ENCODE measurements at regions not wholly inside any gene's neighbourhood (a gene's known extent, or its start where the extent isn't known, plus 50 kb on each side); places are given as distances from the start of the nearest gene placed in this dataset.

- no peak overlapping the region for H3K4me3 Mint-ChIP-seq
- peaks cover 5% of the 10 kb centered on the region for H3K36me3 Mint-ChIP-seq (ENCODE audit: low read depth)
- H3K27ac Mint-ChIP-seq: no peak overlapping the region
- Histone ChIP-seq H3K27ac (ENCODE audit: low read depth, low read length) (no peak overlapping the region), H3K9me3 (ENCODE audit: control insufficient read depth, low read length) (peaks cover 13% of the 10 kb centered on the region), H3K27me3 (ENCODE audit: control insufficient read depth, insufficient read depth, low read length, poor library complexity, severe bottlenecking) (no peaks in the 10 kb centered on the region), H3K4me3 (ENCODE audit: low read length) (no peak overlapping the region), H3K4me1 (ENCODE audit: control insufficient read depth, insufficient read depth, low read length) (no peaks in the 10 kb centered on the region), H3K9ac (ENCODE audit: extremely low read depth, low read length, poor library complexity, severe bottlenecking) (no peak overlapping the region), H3K36me3 (ENCODE audit: control insufficient read depth, insufficient read depth, low read length) (no peaks in the 10 kb centered on the region)
- no peak for DNase-seq
- peaks cover 24% of the 10 kb centered on the region for H3K9me3 Mint-ChIP-seq
- TF ChIP-seq CTCF (conservative IDR thresholded peaks at IDR 0.05): no peak
- H3K27me3 Mint-ChIP-seq (ENCODE audit: insufficient read depth): no peaks in the 10 kb centered on the region
- peaks cover 11% of the 10 kb centered on the region for H3K4me1 Mint-ChIP-seq
- WGBS, 2 experiments (ENCODE audit: insufficient coverage in 1 of 2, insufficient read length in 1 of 2): 92% methylated on average over 3 of the region's 3 CpGs; no CpG with 5 or more reads in 1 of the 2 experiments
Measured at GRCh38 chr5:96035796-96036195, 74.1 kb upstream of the ELL2 start.

DNA sequence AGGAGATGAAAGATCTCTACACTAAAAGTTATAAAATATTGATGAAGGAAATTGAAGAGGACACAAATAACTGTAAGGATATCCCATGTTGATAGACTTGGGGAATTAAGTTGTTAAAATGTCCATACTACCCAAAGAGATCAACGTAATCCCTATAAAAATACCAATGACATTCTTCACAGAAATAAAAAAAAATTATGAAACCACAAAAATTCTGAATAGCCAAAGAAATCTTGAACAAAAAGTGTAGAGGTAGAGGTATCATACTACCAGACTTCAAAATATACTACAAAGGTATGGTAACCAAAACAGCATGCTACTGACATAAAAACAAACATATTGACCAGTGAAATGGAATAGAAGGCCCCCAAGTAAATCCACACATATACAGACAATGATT is 71.5 kb upstream of the ELL2 start:
- no peaks in the 10 kb centered on the region for H3K36me3 Mint-ChIP-seq (ENCODE audit: low read depth)
- Histone ChIP-seq H3K9me3 (ENCODE audit: control insufficient read depth, low read length) (peaks cover 13% of the 10 kb centered on the region), H3K27me3 (ENCODE audit: control insufficient read depth, insufficient read depth, low read length, poor library complexity, severe bottlenecking) (no peaks in the 10 kb centered on the region), H3K36me3 (ENCODE audit: control insufficient read depth, insufficient read depth, low read length) (no peaks in the 10 kb centered on the region), H3K27ac (ENCODE audit: low read depth, low read length) (no peak overlapping the region), H3K4me3 (ENCODE audit: low read length) (no peak overlapping the region), H3K9ac (ENCODE audit: extremely low read depth, low read length, poor library complexity, severe bottlenecking) (no peak overlapping the region), H3K4me1 (ENCODE audit: control insufficient read depth, insufficient read depth, low read length) (no peaks in the 10 kb centered on the region)
- no peak for TF ChIP-seq CTCF (conservative IDR thresholded peaks at IDR 0.05)
- DNase-seq: no peak
- 100% methylated on average over 1 of the region's 1 CpG; no CpG with 5 or more reads in 1 of the 2 experiments for WGBS, 2 experiments (ENCODE audit: insufficient coverage in 1 of 2, insufficient read length in 1 of 2)
- H3K27me3 Mint-ChIP-seq (ENCODE audit: insufficient read depth): no peaks in the 10 kb centered on the region
- peaks cover 11% of the 10 kb centered on the region for H3K4me1 Mint-ChIP-seq
- no peak overlapping the region for H3K27ac Mint-ChIP-seq
- no peak overlapping the region for H3K4me3 Mint-ChIP-seq
- peaks cover 6% of the 10 kb centered on the region for H3K9me3 Mint-ChIP-seq

DNA sequence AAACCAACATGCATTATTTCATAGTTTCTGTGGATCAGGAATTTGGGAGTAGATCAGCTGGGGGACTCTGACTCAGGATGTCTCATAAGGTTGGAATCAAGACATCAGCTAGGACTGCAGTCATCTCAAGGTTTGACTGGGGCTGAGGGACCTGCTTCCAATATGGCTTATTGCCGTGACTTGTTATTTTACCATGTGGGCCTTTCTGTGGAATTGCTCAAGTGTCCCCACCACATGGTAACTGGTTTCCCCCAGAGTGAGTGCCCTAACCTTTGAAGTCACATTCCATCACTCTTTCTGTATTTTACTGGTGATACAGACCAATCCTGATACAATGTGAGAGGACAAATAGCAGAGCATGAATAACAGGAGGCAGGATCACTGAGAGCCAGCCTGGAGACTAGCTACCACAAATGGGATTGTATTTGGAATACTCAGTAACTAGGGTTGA is 70.2 kb upstream of the ELL2 start:
- H3K36me3 Mint-ChIP-seq (ENCODE audit: low read depth): no peaks in the 10 kb centered on the region
- Histone ChIP-seq H3K9ac (ENCODE audit: extremely low read depth, low read length, poor library complexity, severe bottlenecking) (no peak overlapping the region), H3K4me3 (ENCODE audit: low read length) (no peak overlapping the region), H3K27me3 (ENCODE audit: control insufficient read depth, insufficient read depth, low read length, poor library complexity, severe bottlenecking) (no peaks in the 10 kb centered on the region), H3K9me3 (ENCODE audit: control insufficient read depth, low read length) (peaks cover 8% of the 10 kb centered on the region), H3K4me1 (ENCODE audit: control insufficient read depth, insufficient read depth, low read length) (no peaks in the 10 kb centered on the region), H3K27ac (ENCODE audit: low read depth, low read length) (no peak overlapping the region), H3K36me3 (ENCODE audit: control insufficient read depth, insufficient read depth, low read length) (no peaks in the 10 kb centered on the region)
- WGBS, 2 experiments (ENCODE audit: insufficient coverage in 1 of 2, insufficient read length in 1 of 2): 94% methylated on average over 1 of the region's 1 CpG; no CpG with 5 or more reads in 1 of the 2 experiments
- peaks cover 3% of the 10 kb centered on the region for H3K9me3 Mint-ChIP-seq
- peaks cover 11% of the 10 kb centered on the region for H3K4me1 Mint-ChIP-seq
- no peak overlapping the region for H3K27ac Mint-ChIP-seq
- H3K4me3 Mint-ChIP-seq: no peak overlapping the region
- H3K27me3 Mint-ChIP-seq (ENCODE audit: insufficient read depth): no peaks in the 10 kb centered on the region
- no peak for TF ChIP-seq CTCF (conservative IDR thresholded peaks at IDR 0.05)
- no peak for DNase-seq
